Astrocyte (in vitro differentiated cells and primary cell): ENCODE measurements at regions not wholly inside any gene's neighbourhood (a gene's known extent, or its start where the extent isn't known, plus 50 kb on each side); places are given as distances from the start of the nearest gene placed in this dataset.

Experiments
- DNase-seq: peaks from one replicate; pipeline ENCODE4 v3.0.0-alpha.2; 2010; ENCODE audit warnings: low read depth
- FAIRE-seq: peaks from 2 replicates; lab custom pipeline; 2011; peaks lifted over from hg19 to GRCh38; lab: Jason Lieb, UNC
- H2AFZ ChIP-seq: 2 replicates; pipeline ENCODE4 v1.6.0; 2012; ENCODE audit warnings: low read depth, low read length, inconsistent platforms
- H3K27ac ChIP-seq: 2 replicates; pipeline ENCODE4 v1.5.1; 2011; ENCODE audit warnings: low read depth, low read length, inconsistent platforms
- H3K27me3 ChIP-seq: 2 replicates; pipeline ENCODE4 v1.6.0; 2011; ENCODE audit warnings: low read length, inconsistent platforms; ENCODE audit not compliant: insufficient read depth
- H3K36me3 ChIP-seq: 2 replicates; pipeline ENCODE4 v1.5.1; 2011; ENCODE audit warnings: low read length, inconsistent platforms; ENCODE audit not compliant: insufficient read depth
- H3K4me1 ChIP-seq: 2 replicates; pipeline ENCODE4 v1.5.1; 2011; ENCODE audit warnings: low read length, inconsistent platforms; ENCODE audit not compliant: insufficient read depth
- H3K4me2 ChIP-seq: 2 replicates; pipeline ENCODE4 v1.6.0; 2012; ENCODE audit warnings: low read length, inconsistent platforms
- H3K4me3 ChIP-seq: 2 replicates; pipeline ENCODE4 v1.5.1; 2011; ENCODE audit warnings: low read depth, mild to moderate bottlenecking, low read length, inconsistent platforms; ENCODE audit not compliant: insufficient read depth
- H3K79me2 ChIP-seq: 2 replicates; pipeline ENCODE4 v1.6.0; 2012; ENCODE audit warnings: mild to moderate bottlenecking, low read length, inconsistent platforms; ENCODE audit not compliant: insufficient read depth
- H3K9ac ChIP-seq: 2 replicates; pipeline ENCODE4 v1.6.0; 2012; ENCODE audit warnings: mild to moderate bottlenecking, low read length, inconsistent platforms
- H3K9me3 ChIP-seq: 2 replicates; pipeline ENCODE4 v1.5.1; 2012; ENCODE audit warnings: low read depth, mild to moderate bottlenecking, low read length, inconsistent platforms; ENCODE audit not compliant: insufficient read depth
- H4K20me1 ChIP-seq: 2 replicates; pipeline ENCODE4 v1.6.0; 2012; ENCODE audit warnings: low read length, inconsistent platforms; ENCODE audit not compliant: insufficient read depth
- H3K27ac Mint-ChIP-seq: one replicate; pipeline ENCODE4 v1.8.0; 2021; ENCODE audit warnings: mild to moderate bottlenecking, mixed read lengths; ENCODE audit not compliant: unreplicated experiment
- H3K27me3 Mint-ChIP-seq: one replicate; pipeline ENCODE4 v1.8.0; 2021; ENCODE audit warnings: low read depth, mixed read lengths; ENCODE audit not compliant: unreplicated experiment
- H3K36me3 Mint-ChIP-seq: one replicate; pipeline ENCODE4 v1.8.0; 2021; ENCODE audit warnings: low read depth, mixed read lengths; ENCODE audit not compliant: unreplicated experiment
- H3K4me1 Mint-ChIP-seq: one replicate; pipeline ENCODE4 v1.8.0; 2021; ENCODE audit warnings: low read depth, mixed read lengths; ENCODE audit not compliant: unreplicated experiment
- H3K4me3 Mint-ChIP-seq: one replicate; pipeline ENCODE4 v1.8.0; 2021; ENCODE audit warnings: mild to moderate bottlenecking, moderate library complexity, mixed read lengths; ENCODE audit not compliant: unreplicated experiment
- H3K9me3 Mint-ChIP-seq: one replicate; pipeline ENCODE4 v1.8.0; 2021; ENCODE audit warnings: mild to moderate bottlenecking, mixed read lengths; ENCODE audit not compliant: unreplicated experiment
- EZH2 ChIP-seq: IDR thresholded peaks from 2 replicates; pipeline ENCODE4 v1.6.1; 2012; ENCODE audit warnings: mild to moderate bottlenecking, low read length, inconsistent platforms; ENCODE audit not compliant: insufficient read depth
- TF ChIP-seq, protein P1 (sequence below): IDR thresholded peaks from 2 replicates; pipeline ENCODE4 v1.5.1; 2011; ENCODE audit warnings: low read depth, mild to moderate bottlenecking, inconsistent platforms, low read length, moderate library complexity; ENCODE audit not compliant: insufficient read depth

DNA sequence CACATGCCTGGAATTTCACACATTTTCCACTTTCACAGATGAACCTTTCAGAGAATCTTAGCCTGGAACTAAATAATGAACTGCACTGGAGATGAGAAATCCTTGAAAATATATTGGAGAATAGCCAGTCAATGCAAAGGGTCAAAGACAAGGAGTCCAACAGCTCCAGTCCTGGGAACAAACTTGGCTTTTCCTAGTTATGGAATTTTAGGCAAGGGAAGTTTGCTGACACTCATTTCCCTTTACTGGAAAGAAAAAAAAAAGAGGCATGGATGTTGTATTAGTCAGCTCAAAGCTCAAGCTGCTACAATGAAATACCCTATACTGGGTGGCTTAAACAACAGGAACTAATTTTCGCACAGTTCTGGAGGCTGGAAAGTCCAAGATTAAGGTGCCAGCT lies 690.8 kb upstream of the ARPP21 start:
- H3K9me3 Mint-ChIP-seq = peaks cover 4% of the 10 kb centered on the region
- Histone ChIP-seq H4K20me1 (no peaks in the 10 kb centered on the region), H3K27ac (peak overlapping the region; percentile 85), H3K27me3 (no peaks in the 10 kb centered on the region), H3K4me1 (peaks cover 19% of the 10 kb centered on the region), H3K4me3 (no peak overlapping the region), H3K36me3 (no peaks in the 10 kb centered on the region), H3K9me3 (no peaks in the 10 kb centered on the region), H3K79me2 (no peaks in the 10 kb centered on the region), H2AFZ (no peak overlapping the region), H3K4me2 (peak overlapping the region; percentile 47), H3K9ac (peak overlapping the region; percentile 32)
- no peak overlapping the region for H3K4me3 Mint-ChIP-seq
- FAIRE-seq (no peak), DNase-seq (peak; percentile 65)
- H3K36me3 Mint-ChIP-seq = no peaks in the 10 kb centered on the region
- no peaks in the 10 kb centered on the region for H3K27me3 Mint-ChIP-seq
- no peak for TF ChIP-seq EZH2
- TF ChIP-seq, protein P1, sequence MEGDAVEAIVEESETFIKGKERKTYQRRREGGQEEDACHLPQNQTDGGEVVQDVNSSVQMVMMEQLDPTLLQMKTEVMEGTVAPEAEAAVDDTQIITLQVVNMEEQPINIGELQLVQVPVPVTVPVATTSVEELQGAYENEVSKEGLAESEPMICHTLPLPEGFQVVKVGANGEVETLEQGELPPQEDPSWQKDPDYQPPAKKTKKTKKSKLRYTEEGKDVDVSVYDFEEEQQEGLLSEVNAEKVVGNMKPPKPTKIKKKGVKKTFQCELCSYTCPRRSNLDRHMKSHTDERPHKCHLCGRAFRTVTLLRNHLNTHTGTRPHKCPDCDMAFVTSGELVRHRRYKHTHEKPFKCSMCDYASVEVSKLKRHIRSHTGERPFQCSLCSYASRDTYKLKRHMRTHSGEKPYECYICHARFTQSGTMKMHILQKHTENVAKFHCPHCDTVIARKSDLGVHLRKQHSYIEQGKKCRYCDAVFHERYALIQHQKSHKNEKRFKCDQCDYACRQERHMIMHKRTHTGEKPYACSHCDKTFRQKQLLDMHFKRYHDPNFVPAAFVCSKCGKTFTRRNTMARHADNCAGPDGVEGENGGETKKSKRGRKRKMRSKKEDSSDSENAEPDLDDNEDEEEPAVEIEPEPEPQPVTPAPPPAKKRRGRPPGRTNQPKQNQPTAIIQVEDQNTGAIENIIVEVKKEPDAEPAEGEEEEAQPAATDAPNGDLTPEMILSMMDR = no peak
- peak overlapping the region; percentile 98 for H3K27ac Mint-ChIP-seq
- H3K4me1 Mint-ChIP-seq = peaks cover 24% of the 10 kb centered on the region

DNA sequence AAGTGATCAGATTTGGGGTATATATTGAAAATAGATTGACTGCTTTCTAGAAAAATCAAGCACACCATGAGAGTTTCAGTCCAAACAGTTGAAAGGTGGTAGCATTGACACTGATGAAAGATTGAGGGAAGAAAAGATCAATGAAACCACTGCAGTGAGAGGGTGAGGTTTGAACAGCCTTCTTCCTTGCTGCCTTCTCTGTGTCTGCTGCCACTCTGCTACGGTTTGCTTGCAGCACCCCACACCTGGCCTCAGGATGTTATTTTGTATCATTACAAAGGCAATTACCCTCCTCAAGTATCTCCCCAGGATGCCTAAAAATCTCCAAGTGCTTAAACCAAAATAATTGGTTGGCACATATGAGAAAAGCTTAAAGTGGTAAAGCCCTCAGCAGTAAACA lies 683.6 kb upstream of the ARPP21 start:
- TF ChIP-seq EZH2 = no peak
- TF ChIP-seq, protein P1 = no peak
- Histone ChIP-seq H3K4me2 (no peak overlapping the region), H3K9me3 (no peaks in the 10 kb centered on the region), H3K4me1 (peaks cover 12% of the 10 kb centered on the region), H2AFZ (no peak overlapping the region), H3K79me2 (no peaks in the 10 kb centered on the region), H3K27me3 (no peaks in the 10 kb centered on the region), H3K36me3 (no peaks in the 10 kb centered on the region), H3K4me3 (no peak overlapping the region), H3K9ac (no peak overlapping the region), H3K27ac (no peak overlapping the region), H4K20me1 (no peaks in the 10 kb centered on the region)
- Mint-ChIP-seq H3K36me3 (no peaks in the 10 kb centered on the region), H3K4me3 (no peak overlapping the region), H3K9me3 (peaks cover 4% of the 10 kb centered on the region), H3K4me1 (peaks cover 20% of the 10 kb centered on the region), H3K27ac (no peak overlapping the region), H3K27me3 (no peaks in the 10 kb centered on the region)
- DNase-seq = no peak
- no peak for FAIRE-seq

DNA sequence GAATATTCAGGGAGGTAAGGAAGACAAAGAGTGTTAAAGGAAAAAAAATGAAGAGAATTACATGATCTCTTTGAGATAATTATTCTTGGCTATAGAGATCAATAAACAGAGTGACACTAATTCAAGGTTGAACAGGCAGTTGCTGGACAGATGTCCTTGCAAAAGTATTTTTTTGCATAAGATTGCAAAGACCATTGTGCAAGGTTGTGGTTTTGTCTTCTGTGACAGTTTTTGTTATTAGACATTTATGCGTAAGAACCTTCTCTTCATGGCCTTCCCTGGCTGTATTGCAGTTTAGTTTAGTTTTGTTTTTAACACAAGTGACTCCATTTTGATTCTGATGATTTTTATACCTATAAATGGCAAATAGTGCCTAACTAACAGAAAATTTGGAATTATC lies 682.8 kb upstream of the ARPP21 start:
- TF ChIP-seq, protein P1 = no peak
- no peak for TF ChIP-seq EZH2
- Mint-ChIP-seq H3K27ac (no peak overlapping the region), H3K36me3 (no peaks in the 10 kb centered on the region), H3K4me1 (peaks cover 20% of the 10 kb centered on the region), H3K27me3 (no peaks in the 10 kb centered on the region), H3K4me3 (no peak overlapping the region), H3K9me3 (peaks cover 4% of the 10 kb centered on the region)
- H3K79me2 ChIP-seq = no peaks in the 10 kb centered on the region
- no peaks in the 10 kb centered on the region for H3K36me3 ChIP-seq
- H2AFZ ChIP-seq = no peak overlapping the region
- H4K20me1 ChIP-seq = no peaks in the 10 kb centered on the region
- no peaks in the 10 kb centered on the region for H3K27me3 ChIP-seq
- no peak for DNase-seq
- no peak overlapping the region for H3K4me2 ChIP-seq
- H3K9me3 ChIP-seq = no peaks in the 10 kb centered on the region
- H3K4me1 ChIP-seq = peaks cover 12% of the 10 kb centered on the region
- H3K9ac ChIP-seq = no peak overlapping the region
- no peak for FAIRE-seq
- no peak overlapping the region for H3K4me3 ChIP-seq
- no peak overlapping the region for H3K27ac ChIP-seq
